ENCODE measurements at regions not wholly inside any gene's neighbourhood (a gene's known extent, or its start where the extent isn't known, plus 50 kb on each side); places are given as distances from the start of the nearest gene placed in this dataset.

DNA sequence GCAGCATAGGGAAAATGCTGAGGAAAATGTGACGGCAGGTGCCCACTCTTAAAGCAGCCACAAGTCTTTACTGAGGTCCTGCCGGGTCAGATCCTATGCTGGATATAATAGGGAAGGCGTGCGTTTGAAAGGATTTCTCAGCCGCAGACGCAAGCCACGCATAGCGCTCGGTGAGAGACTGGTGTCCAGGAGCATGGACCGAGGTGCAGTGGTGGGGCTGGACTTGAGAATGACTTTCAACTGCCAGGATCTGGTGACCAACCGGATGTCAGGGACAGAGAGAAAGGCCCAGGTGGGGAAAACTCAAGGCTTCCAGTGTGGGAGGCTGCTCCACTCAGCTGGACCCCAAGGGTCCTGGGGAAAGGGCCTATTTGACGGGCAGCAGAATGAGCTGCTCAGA, 74.7 kb upstream of the INSIG1 start:
- TF ChIP-seq CTCF (IDR thresholded peaks at IDR 0.05) = no peak
- TF ChIP-seq EP300 (IDR thresholded peaks at IDR 0.05; ENCODE audit: low read depth) = no peak
- TF ChIP-seq POLR2A (IDR thresholded peaks at IDR 0.05) = no peak
